ENCODE measurements at regions not wholly inside any gene's neighbourhood (a gene's known extent, or its start where the extent isn't known, plus 50 kb on each side); places are given as distances from the start of the nearest gene placed in this dataset.

GRCh38 chr13:63438951-63439350 lies 2023.3 kb upstream of the PCDH20 start:
- DNase-seq (ENCODE audit: low read depth) = no peak
- H3K4me3 ChIP-seq (ENCODE audit: low read length) = no peak overlapping the region
- TF ChIP-seq CTCF (IDR thresholded peaks at IDR 0.05; ENCODE audit: insufficient read depth, low read depth, low read length, missing control alignments) = no peak

- DNase-seq (ENCODE audit: low read depth) = no peak
- H3K4me3 ChIP-seq (ENCODE audit: low read length) = no peak overlapping the region
- no peak for TF ChIP-seq CTCF (IDR thresholded peaks at IDR 0.05; ENCODE audit: insufficient read depth, low read depth, low read length, missing control alignments)
Measured at GRCh38 chr13:63436325-63436668, 2020.6 kb upstream of the PCDH20 start.

GRCh38 chr13:63435667-63436324 lies 2020.1 kb upstream of the PCDH20 start:
- H3K4me3 ChIP-seq (ENCODE audit: low read length) = no peak overlapping the region
- TF ChIP-seq CTCF (IDR thresholded peaks at IDR 0.05; ENCODE audit: insufficient read depth, low read depth, low read length, missing control alignments) = no peak
- DNase-seq (ENCODE audit: low read depth) = peak; percentile 71

GRCh38 chr13:63433546-63434150 lies 2018.0 kb upstream of the PCDH20 start:
- no peak for DNase-seq (ENCODE audit: low read depth)
- TF ChIP-seq CTCF (IDR thresholded peaks at IDR 0.05; ENCODE audit: insufficient read depth, low read depth, low read length, missing control alignments) = no peak
- no peak overlapping the region for H3K4me3 ChIP-seq (ENCODE audit: low read length)

- TF ChIP-seq CTCF (IDR thresholded peaks at IDR 0.05; ENCODE audit: insufficient read depth, low read depth, low read length, missing control alignments) = no peak
- H3K4me3 ChIP-seq (ENCODE audit: low read length) = no peak overlapping the region
- no peak for DNase-seq (ENCODE audit: low read depth)
Measured at GRCh38 chr13:63427170-63427569, 2011.5 kb upstream of the PCDH20 start.

- no peak for TF ChIP-seq CTCF (IDR thresholded peaks at IDR 0.05; ENCODE audit: insufficient read depth, low read depth, low read length, missing control alignments)
- H3K4me3 ChIP-seq (ENCODE audit: low read length) = no peak overlapping the region
- DNase-seq (ENCODE audit: low read depth) = no peak
Measured at GRCh38 chr13:63425131-63425530, 2009.5 kb upstream of the PCDH20 start.

GRCh38 chr13:63421123-63421522 lies 2005.5 kb upstream of the PCDH20 start:
- H3K4me3 ChIP-seq (ENCODE audit: low read length) = no peak overlapping the region
- no peak for TF ChIP-seq CTCF (IDR thresholded peaks at IDR 0.05; ENCODE audit: insufficient read depth, low read depth, low read length, missing control alignments)
- DNase-seq (ENCODE audit: low read depth) = no peak

All from epithelial cell of esophagus (primary cell).